Vagina (tissue), 2 donors: ENCODE measurements at regions not wholly inside any gene's neighbourhood (a gene's known extent, or its start where the extent isn't known, plus 50 kb on each side); places are given as distances from the start of the nearest gene placed in this dataset.

Experiments used
- DNase-seq, 2 donors: peaks; one replicate each; pipeline ENCODE4 v3.0.0-alpha.2; 2017; ENCODE audit errors: extremely low spot score in 2 of 2
- H3K27ac ChIP-seq: fragments of 200-600 bp; sonication (generic); one replicate; pipeline ENCODE4 v1.5.1; 2019
- H3K27me3 ChIP-seq: fragments of 200-600 bp; sonication (generic); one replicate; pipeline ENCODE4 v1.5.1; 2019
- H3K36me3 ChIP-seq, 2 donors: fragments of 200-600 bp; sonication (generic); one replicate each; pipeline ENCODE4 v1.5.1; 2017 to 2019
- H3K4me1 ChIP-seq: fragments of 200-600 bp; sonication (generic); one replicate; pipeline ENCODE4 v1.5.1; 2019
- H3K4me3 ChIP-seq, 2 donors: fragments of 200-600 bp; sonication (generic); 1 replicate in 1 of 2; 2 replicates in 1 of 2; pipeline ENCODE4 v1.5.1; 2016 to 2019
- H3K9me3 ChIP-seq: fragments of 200-600 bp; sonication (generic); one replicate; pipeline ENCODE4 v1.5.1; 2019
- POLR2A ChIP-seq, 2 donors: fragments of 450-650 bp; IDR thresholded peaks; one replicate each; pipeline ENCODE4 v1.6.1; 2017; ENCODE audit warnings: antibody characterized with exemption in 2 of 2, mild to moderate bottlenecking in 2 of 2, moderate library complexity in 2 of 2
- POLR2AphosphoS5 ChIP-seq, 2 donors: sonication (generic); formaldehyde crosslinking; IDR thresholded peaks; one replicate each; pipeline ENCODE4 v1.9.0; 2017; ENCODE audit warnings: antibody characterized with exemption in 2 of 2, mild to moderate bottlenecking in 2 of 2, low read depth in 1 of 2; ENCODE audit not compliant: insufficient read depth in 1 of 2
- intact Hi-C: fragments of 100-400 bp; cut with DNase I; formaldehyde crosslinking; loops from one replicate; pipeline ENCODE4 v1.15.1; 2023
- TF ChIP-seq, protein P1 (sequence below), 3 experiments: fragments of 450-650 bp in 2 of 3; fragments of 200-600 bp in 1 of 3; sonication (generic) in 1 of 3; IDR thresholded peaks; one replicate each; pipeline ENCODE4 v1.5.1; 2017 to 2019; ENCODE audit warnings: antibody characterized with exemption in 3 of 3, mild to moderate bottlenecking in 2 of 3, moderate library complexity in 2 of 3

DNA sequence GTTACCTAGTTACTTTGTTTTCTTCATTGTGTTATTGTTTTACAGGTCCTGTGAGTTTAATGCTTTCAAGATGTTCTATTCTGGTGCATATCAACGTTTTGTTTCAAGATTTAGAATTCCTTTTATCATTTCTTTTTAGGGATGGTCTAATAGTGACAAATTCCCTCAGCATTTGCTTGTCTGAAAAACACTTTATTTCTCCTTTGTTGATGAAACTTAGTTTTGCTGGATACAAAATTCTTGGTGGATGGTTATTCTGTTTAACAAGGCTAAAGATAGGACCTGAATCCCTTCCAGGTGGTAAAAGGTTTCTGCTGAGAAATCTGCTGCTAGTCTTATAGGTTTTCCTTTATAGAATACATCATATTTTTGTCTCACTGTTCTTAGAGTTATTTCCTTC, 102.3 kb downstream of the RND3 start:
- Histone ChIP-seq H3K4me1 (no peaks in the 10 kb centered on the region), H3K27ac (no peak overlapping the region), H3K9me3 (peaks cover 8% of the 10 kb centered on the region), H3K27me3 (no peaks in the 10 kb centered on the region), H3K4me3 (no peak overlapping the region), H3K36me3 (no peaks in the 10 kb centered on the region)
- no peak for DNase-seq
- TF ChIP-seq POLR2A (IDR thresholded peaks at IDR 0.05) (no peak), POLR2AphosphoS5 (IDR thresholded peaks at IDR 0.05; ENCODE audit: insufficient read depth in 1 of 2, low read depth in 1 of 2) (no peak)
- TF ChIP-seq, protein P1, sequence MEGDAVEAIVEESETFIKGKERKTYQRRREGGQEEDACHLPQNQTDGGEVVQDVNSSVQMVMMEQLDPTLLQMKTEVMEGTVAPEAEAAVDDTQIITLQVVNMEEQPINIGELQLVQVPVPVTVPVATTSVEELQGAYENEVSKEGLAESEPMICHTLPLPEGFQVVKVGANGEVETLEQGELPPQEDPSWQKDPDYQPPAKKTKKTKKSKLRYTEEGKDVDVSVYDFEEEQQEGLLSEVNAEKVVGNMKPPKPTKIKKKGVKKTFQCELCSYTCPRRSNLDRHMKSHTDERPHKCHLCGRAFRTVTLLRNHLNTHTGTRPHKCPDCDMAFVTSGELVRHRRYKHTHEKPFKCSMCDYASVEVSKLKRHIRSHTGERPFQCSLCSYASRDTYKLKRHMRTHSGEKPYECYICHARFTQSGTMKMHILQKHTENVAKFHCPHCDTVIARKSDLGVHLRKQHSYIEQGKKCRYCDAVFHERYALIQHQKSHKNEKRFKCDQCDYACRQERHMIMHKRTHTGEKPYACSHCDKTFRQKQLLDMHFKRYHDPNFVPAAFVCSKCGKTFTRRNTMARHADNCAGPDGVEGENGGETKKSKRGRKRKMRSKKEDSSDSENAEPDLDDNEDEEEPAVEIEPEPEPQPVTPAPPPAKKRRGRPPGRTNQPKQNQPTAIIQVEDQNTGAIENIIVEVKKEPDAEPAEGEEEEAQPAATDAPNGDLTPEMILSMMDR (IDR thresholded peaks at IDR 0.05): no peak
- intact Hi-C loops: no loop called here

DNA sequence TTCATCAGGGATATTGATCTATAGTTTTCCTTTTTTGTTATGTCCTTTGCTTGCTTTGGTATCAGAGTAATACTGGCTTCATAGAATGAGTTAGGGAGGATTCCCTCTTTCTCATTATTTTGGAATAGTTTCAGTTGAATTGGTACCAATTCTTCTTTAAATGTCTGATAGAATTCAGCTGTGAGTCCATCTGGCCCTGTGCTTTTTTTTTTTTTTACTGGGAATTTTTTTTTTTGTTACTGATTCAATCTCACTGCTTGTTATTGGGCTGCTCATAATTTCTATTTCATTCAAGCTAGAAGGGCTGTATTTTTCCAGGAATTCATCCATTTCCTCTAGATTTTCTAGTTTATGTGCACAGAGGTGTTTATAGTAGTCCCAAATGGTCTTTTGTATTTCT, 103.9 kb downstream of the RND3 start:
- Histone ChIP-seq H3K4me3 (no peak overlapping the region), H3K27ac (no peak overlapping the region), H3K36me3 (no peaks in the 10 kb centered on the region), H3K27me3 (no peaks in the 10 kb centered on the region), H3K9me3 (peaks cover 8% of the 10 kb centered on the region), H3K4me1 (no peaks in the 10 kb centered on the region)
- DNase-seq: no peak
- intact Hi-C loops: no loop called here
- no peak for TF ChIP-seq POLR2A (IDR thresholded peaks at IDR 0.05)
- no peak for TF ChIP-seq POLR2AphosphoS5 (IDR thresholded peaks at IDR 0.05; ENCODE audit: insufficient read depth in 1 of 2, low read depth in 1 of 2)
- TF ChIP-seq, protein P1 (IDR thresholded peaks at IDR 0.05): no peak

DNA sequence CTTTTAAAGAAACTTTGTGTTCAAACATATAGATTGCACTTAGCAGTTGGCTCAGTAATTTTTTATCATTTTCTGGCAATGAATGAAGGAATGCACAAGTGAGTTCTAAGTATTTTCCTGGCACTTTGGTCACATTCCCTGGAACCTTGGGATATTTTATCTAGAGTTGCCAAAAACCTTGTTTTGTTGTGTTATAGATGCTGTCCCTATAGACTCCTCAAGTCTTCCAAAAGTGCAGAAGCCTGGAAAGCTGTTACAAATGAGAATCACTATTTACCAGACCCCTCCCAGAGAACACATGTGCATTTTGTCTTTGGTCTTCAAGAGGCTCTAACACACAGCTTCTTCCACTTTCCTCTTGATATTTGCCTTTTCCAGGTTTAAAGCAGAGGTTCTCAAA, 108.3 kb downstream of the RND3 start:
- intact Hi-C loops: no loop called here
- no peaks in the 10 kb centered on the region for H3K27me3 ChIP-seq
- no peaks in the 10 kb centered on the region for H3K4me1 ChIP-seq
- H3K36me3 ChIP-seq: no peaks in the 10 kb centered on the region
- no peaks in the 10 kb centered on the region for H3K9me3 ChIP-seq
- TF ChIP-seq, protein P1 (IDR thresholded peaks at IDR 0.05): no peak
- TF ChIP-seq POLR2A (IDR thresholded peaks at IDR 0.05) (no peak), POLR2AphosphoS5 (IDR thresholded peaks at IDR 0.05; ENCODE audit: insufficient read depth in 1 of 2, low read depth in 1 of 2) (no peak)
- no peak for DNase-seq
- H3K4me3 ChIP-seq: no peak overlapping the region
- H3K27ac ChIP-seq: no peak overlapping the region

DNA sequence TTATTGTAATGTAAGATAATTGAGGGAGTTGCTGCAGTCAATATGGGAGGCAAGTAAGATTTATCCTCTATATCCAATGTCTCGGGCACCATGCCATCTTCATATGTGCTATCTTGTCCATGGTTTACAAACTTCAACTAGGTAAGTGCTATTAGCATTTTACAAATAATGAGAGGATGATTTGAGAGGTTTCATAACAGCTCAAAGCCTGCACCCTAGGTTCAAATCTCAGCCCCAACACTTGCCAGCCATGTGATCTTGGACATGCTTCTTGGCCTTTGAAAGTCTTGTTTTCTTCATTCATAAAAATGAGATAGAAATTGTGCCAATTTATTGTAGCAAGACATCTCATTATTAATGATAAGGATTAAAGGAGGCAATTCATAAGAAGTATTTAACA, 108.8 kb downstream of the RND3 start:
- no peaks in the 10 kb centered on the region for H3K4me1 ChIP-seq
- no peak for DNase-seq
- no peak overlapping the region for H3K27ac ChIP-seq
- no peaks in the 10 kb centered on the region for H3K27me3 ChIP-seq
- no peak overlapping the region for H3K4me3 ChIP-seq
- no peaks in the 10 kb centered on the region for H3K36me3 ChIP-seq
- intact Hi-C loops: no loop called here
- H3K9me3 ChIP-seq: no peaks in the 10 kb centered on the region
- TF ChIP-seq POLR2A (IDR thresholded peaks at IDR 0.05): no peak
- TF ChIP-seq POLR2AphosphoS5 (IDR thresholded peaks at IDR 0.05; ENCODE audit: insufficient read depth in 1 of 2, low read depth in 1 of 2): no peak
- TF ChIP-seq, protein P1 (IDR thresholded peaks at IDR 0.05): no peak

DNA sequence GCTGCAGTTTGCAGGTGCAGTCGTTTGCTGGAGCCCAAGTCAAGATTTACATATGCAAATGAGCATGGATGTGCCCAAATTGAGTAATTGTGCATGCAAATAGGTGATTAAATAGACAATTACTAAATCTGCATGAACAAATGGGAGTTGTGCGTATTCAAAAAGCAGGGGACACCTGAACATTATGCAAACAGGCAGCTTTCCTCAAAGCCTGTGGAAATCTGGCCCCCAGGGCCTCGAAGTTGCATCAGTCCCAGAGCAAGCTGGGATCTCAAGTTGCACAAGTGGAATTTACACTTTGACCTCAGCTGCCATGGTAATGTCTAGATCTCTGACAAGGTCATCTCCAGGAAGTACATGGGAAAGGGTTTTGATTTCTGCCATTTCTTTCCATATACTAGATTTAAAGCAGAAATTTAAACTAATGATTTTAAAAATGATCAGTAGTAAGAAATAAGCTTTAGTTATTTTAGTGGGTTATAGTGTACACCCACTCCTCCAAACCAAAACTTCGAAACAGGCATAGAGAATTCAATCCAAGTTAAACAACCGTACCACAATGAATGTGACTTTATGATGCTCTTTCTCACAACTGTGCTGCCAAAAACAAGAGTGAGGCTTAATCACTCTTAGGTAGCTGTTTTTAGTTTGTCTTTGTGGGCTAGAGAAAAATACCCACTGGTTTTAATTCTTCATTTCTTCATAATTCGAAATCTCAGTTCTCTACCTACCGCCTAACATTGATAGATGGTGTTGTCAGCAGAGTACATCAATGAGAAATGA, 110.7 kb downstream of the RND3 start:
- Histone ChIP-seq H3K27me3 (no peaks in the 10 kb centered on the region), H3K4me3 (no peak overlapping the region), H3K4me1 (no peaks in the 10 kb centered on the region), H3K36me3 (no peaks in the 10 kb centered on the region), H3K27ac (no peak overlapping the region), H3K9me3 (no peaks in the 10 kb centered on the region)
- no peak for DNase-seq
- TF ChIP-seq POLR2A (IDR thresholded peaks at IDR 0.05): no peak
- TF ChIP-seq, protein P1 (IDR thresholded peaks at IDR 0.05): no peak
- TF ChIP-seq POLR2AphosphoS5 (IDR thresholded peaks at IDR 0.05; ENCODE audit: insufficient read depth in 1 of 2, low read depth in 1 of 2): no peak
- intact Hi-C loops: no loop called here
